GM13976 (cell line): ENCODE measurements at regions not wholly inside any gene's neighbourhood (a gene's known extent, or its start where the extent isn't known, plus 50 kb on each side); places are given as distances from the start of the nearest gene placed in this dataset.

Experiments used
- DNase-seq: peaks from one replicate; pipeline ENCODE4 v3.0.0; 2012; ENCODE audit warnings: low spot score
- CTCF ChIP-seq: IDR thresholded peaks from 2 replicates; pipeline ENCODE4 v1.5.1; 2012; ENCODE audit warnings: borderline replicate concordance, mild to moderate bottlenecking; ENCODE audit not compliant: insufficient read depth; ENCODE audit errors: extremely low read depth, missing control alignments, control extremely low read depth
- in situ Hi-C: fragments of 300-500 bp; cut with MboI; formaldehyde crosslinking; loops from one replicate; pipeline ENCODE4 v1.12.0; 2022; ENCODE audit warnings: low sequenced_read_pairs, mixed read lengths, inconsistent platforms; ENCODE audit not compliant: unreplicated experiment

DNA sequence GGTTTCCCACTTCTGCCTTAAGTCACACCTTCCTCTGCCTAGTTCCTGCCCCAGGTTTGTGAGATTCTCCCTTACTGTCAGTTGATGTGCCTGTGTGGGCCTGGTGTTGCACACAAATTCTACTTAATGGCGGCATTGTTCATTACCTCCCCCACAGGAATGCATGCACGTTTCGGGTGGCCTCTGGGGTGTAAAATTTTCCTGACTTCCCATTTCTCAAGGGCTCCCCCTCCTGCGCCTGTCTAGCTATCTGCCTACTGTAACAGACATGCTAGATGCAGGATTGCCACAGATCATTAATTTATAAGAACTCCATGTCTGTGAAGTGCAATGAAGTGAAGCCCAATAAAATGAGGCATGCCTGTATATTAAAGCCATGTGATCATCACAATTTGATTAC, 1466.3 kb downstream of the PCDH9 start:
- no peak for TF ChIP-seq CTCF
- DNase-seq: no peak
- in situ Hi-C loops: no loop called here

GRCh38 chr13:65762012-65762411, 1468.1 kb downstream of the PCDH9 start:
- TF ChIP-seq CTCF: no peak
- DNase-seq: no peak
- in situ Hi-C loops: no loop called here

GRCh38 chr13:65756071-65756671, 1474.0 kb downstream of the PCDH9 start:
- in situ Hi-C loops: no loop called here
- no peak for TF ChIP-seq CTCF
- no peak for DNase-seq

DNA sequence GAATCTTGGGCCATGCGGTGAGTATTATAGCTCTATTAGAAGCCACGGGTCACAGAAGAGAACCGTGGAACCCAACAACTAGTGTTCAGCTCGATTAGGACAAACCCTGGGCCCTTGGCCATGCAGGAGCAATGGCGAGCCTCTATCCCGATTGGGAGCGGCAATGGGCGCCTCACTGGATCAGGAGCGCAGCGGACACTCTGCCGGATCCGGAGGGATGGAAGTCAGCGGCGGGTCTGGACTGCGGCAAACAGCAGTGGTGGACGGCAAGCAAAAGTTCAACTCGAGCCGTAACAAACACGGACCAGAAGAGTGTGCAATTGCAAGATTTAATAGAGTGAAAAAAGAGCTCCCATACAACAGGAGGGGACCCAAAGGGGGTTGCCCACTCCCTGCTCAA, 1481.9 kb downstream of the PCDH9 start:
- in situ Hi-C loops: no loop called here
- TF ChIP-seq CTCF: no peak
- no peak for DNase-seq

- no peak for DNase-seq
- TF ChIP-seq CTCF: no peak
- in situ Hi-C loops: no loop called here
These were observed 1483.7 kb downstream of the PCDH9 start for GRCh38 chr13:65746406-65746921.

GRCh38 chr13:65744836-65745235, 1485.3 kb downstream of the PCDH9 start:
- TF ChIP-seq CTCF: no peak
- DNase-seq: no peak
- in situ Hi-C loops: no loop called here
